Prostate gland (tissue), 2 donors: ENCODE measurements at regions not wholly inside any gene's neighbourhood (a gene's known extent, or its start where the extent isn't known, plus 50 kb on each side); places are given as distances from the start of the nearest gene placed in this dataset.

Experiments used
- POLR2A ChIP-seq: fragments of 450-650 bp; IDR thresholded peaks from one replicate; pipeline ENCODE4 v1.6.1; 2016; ENCODE audit warnings: antibody characterized with exemption, mild to moderate bottlenecking
- TF ChIP-seq, protein P1 (sequence below), 4 experiments: fragments of 200-600 bp in 2 of 4; fragments of 450-650 bp in 2 of 4; sonication (generic) in 2 of 4; IDR thresholded peaks; 1 replicate in 3 of 4; 2 replicates in 1 of 4; pipeline ENCODE4 v1.5.1; 2016 to 2019; ENCODE audit warnings: antibody characterized with exemption in 4 of 4, mild to moderate bottlenecking in 2 of 4, moderate library complexity in 2 of 4

DNA sequence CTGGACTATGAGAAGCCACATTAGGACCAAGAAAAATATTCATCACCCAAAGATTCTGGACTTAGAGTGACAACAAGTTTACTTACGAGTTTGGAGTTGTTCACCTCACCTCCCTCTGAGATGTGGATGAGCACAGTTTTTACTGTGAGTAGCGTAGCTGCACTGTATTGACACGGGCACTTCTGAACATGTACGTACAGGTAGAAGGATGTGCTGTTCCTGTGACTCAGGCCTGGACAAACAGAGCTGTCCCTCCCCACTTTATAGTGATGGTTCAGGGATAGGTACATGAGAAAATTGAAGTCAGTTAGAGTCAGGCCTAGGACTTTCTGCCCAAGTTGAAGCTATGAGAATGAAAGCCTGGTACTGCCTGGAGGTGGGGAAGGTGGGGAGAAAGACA, 80.9 kb upstream of the DYNC1I1 start:
- no peak for TF ChIP-seq POLR2A
- TF ChIP-seq, protein P1, sequence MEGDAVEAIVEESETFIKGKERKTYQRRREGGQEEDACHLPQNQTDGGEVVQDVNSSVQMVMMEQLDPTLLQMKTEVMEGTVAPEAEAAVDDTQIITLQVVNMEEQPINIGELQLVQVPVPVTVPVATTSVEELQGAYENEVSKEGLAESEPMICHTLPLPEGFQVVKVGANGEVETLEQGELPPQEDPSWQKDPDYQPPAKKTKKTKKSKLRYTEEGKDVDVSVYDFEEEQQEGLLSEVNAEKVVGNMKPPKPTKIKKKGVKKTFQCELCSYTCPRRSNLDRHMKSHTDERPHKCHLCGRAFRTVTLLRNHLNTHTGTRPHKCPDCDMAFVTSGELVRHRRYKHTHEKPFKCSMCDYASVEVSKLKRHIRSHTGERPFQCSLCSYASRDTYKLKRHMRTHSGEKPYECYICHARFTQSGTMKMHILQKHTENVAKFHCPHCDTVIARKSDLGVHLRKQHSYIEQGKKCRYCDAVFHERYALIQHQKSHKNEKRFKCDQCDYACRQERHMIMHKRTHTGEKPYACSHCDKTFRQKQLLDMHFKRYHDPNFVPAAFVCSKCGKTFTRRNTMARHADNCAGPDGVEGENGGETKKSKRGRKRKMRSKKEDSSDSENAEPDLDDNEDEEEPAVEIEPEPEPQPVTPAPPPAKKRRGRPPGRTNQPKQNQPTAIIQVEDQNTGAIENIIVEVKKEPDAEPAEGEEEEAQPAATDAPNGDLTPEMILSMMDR (IDR thresholded peaks at IDR 0.05) = no peak
